ENCODE measurements at regions not wholly inside any gene's neighbourhood (a gene's known extent, or its start where the extent isn't known, plus 50 kb on each side); places are given as distances from the start of the nearest gene placed in this dataset.
"Not testable (repeated sequence)": the region's sequence is repeated elsewhere in the genome, so short reads cannot be mapped to it uniquely, and the experiment has no call there.

- DNase-seq (ENCODE audit: low spot score); in situ Hi-C loops (cut with HindIII; ENCODE audit: low sequenced_read_pairs): not testable (repeated sequence)
Observed at GRCh38 chr13:18608851-18609250, 572.8 kb downstream of the TUBA3C start.

- DNase-seq (ENCODE audit: low spot score); in situ Hi-C loops (cut with HindIII; ENCODE audit: low sequenced_read_pairs): not testable (repeated sequence)
Observed at GRCh38 chr13:18600366-18600765, 581.3 kb downstream of the TUBA3C start.

GRCh38 chr13:18599791-18600211 is 581.8 kb downstream of the TUBA3C start:
- DNase-seq (ENCODE audit: low spot score) = not testable (repeated sequence)

GRCh38 chr13:18598543-18598942 is 583.1 kb downstream of the TUBA3C start:
- DNase-seq (ENCODE audit: low spot score); in situ Hi-C loops (cut with HindIII; ENCODE audit: low sequenced_read_pairs): not testable (repeated sequence)

More at GRCh38 chr13:18599791-18600211, 581.8 kb downstream of the TUBA3C start:
- in situ Hi-C loops (cut with HindIII; ENCODE audit: low sequenced_read_pairs) = not testable (repeated sequence)

- in situ Hi-C loops (cut with HindIII; ENCODE audit: low sequenced_read_pairs); DNase-seq (ENCODE audit: low spot score): not testable (repeated sequence)
Observed at GRCh38 chr13:18597940-18598339, 583.7 kb downstream of the TUBA3C start.

GRCh38 chr13:18577103-18577502 is 604.5 kb downstream of the TUBA3C start:
- in situ Hi-C loops (cut with HindIII; ENCODE audit: low sequenced_read_pairs); DNase-seq (ENCODE audit: low spot score): not testable (repeated sequence)

GRCh38 chr13:18567890-18568289 is 613.7 kb downstream of the TUBA3C start:
- DNase-seq (ENCODE audit: low spot score); in situ Hi-C loops (cut with HindIII; ENCODE audit: low sequenced_read_pairs): not testable (repeated sequence)

Data from G401 (cell line).